Right kidney (tissue), 1 donor: ENCODE measurements at regions not wholly inside any gene's neighbourhood (a gene's known extent, or its start where the extent isn't known, plus 50 kb on each side); places are given as distances from the start of the nearest gene placed in this dataset.
"Not testable (repeated sequence)": the region's sequence is repeated elsewhere in the genome, so short reads cannot be mapped to it uniquely, and the experiment has no call there.

Experiments used
- DNase-seq: peaks from one replicate; pipeline ENCODE4 v3.0.0-alpha.2; 2016

GRCh38 chr3:74273091-74273490, 341.4 kb downstream of the CNTN3 start:
- no peak for DNase-seq

DNA sequence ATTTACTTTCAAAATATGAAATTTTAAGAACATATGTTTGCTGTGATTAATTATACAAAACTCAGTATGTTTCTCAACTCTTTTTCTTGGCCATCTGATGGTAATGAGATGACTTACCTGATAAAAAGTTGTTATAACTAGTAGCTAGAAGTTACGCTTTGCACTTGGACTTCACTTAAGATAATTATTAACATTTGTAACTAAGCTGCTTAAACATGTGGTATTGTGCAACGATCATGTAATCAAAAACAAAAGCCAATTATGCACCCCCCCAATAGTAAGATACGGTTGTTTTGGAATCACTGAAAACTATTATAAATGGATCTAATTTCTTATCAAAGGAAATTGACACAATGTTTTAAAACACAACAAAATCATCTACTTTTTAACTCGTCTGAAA, 342.9 kb downstream of the CNTN3 start:
- DNase-seq, result no peak

DNA sequence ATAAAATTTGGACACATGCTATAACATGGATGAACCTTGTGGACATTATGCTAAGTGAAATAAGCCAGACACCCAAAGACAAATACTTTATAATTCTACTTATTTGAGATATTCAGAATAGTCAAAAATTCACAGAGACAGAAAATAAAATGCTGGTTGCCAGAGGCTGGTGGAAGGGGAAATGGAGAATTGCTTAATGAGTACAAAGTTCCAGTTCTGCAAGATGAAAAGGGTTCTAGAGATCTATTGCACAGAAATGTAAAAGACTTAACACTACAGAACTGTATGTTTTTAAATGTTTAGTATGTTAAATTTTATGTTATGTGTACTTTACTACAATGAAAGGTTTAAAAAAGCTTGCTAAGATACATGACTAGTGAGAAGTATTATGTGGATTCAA, 344.8 kb downstream of the CNTN3 start:
- no peak for DNase-seq

DNA sequence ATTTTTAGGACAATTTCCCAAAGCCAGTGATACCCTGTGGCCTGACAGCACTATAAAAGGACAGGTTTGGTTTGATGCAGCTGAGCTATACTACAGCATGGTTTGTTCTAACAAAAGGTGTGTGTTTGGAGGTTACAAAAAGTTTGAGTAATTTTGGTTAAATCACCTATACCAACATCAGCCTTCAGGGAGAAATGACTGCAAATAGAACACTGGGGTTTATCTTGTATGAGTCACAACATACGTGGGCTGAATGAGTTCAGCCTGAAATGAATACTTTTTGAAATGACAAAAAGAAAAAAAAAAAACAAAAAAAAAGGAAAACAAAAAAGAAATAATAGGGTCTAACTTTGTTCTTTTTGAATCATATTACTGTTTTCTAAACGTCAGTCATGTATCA, 345.7 kb downstream of the CNTN3 start:
- no peak for DNase-seq

GRCh38 chr3:74267588-74268184, 346.8 kb downstream of the CNTN3 start:
- DNase-seq, result peak; percentile 10

DNA sequence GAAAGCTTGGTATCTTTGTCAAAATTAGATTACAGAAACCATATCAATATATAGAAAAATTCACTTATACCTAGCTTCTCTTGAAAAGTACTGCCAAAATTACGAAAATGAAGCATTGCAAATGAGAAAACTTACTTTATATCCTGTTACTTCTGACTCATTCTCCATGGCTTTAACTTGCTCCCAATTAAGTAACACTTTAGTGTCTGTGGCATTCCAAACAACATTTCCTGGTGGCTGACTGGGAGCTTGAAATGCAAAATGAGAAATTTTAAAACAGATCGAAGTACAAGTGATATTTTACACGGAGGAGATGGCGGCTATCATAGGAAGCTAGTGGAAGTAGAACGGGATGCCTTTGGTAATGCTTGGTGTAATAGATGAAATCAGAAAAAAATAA, 347.3 kb downstream of the CNTN3 start:
- DNase-seq, result no peak

- no peak for DNase-seq
These were observed 349.4 kb downstream of the CNTN3 start for GRCh38 chr3:74265069-74265468.

DNA sequence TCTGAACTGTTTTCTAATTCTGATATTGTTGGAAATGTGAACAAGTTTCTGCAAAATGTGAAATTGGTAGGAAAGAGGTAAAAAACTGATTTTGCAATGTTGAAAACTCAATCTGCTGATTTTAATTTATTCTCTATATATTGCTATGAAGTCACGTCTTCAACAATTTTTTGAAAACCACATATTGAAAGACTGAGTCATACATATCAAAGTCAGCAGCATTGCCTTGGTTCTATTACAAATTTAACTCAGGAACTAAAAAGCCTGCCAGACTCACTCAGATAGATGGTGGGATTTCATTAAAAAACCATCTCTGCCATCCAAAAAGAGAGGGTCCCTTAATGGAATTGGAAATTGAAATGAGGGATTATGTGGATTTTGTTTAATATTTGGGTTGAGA, 351.4 kb downstream of the CNTN3 start:
- no peak for DNase-seq

- DNase-seq, result no peak
These were observed 381.4 kb downstream of the CNTN3 start for GRCh38 chr3:74233091-74233490.

- no peak for DNase-seq
These were observed 397.0 kb downstream of the CNTN3 start for GRCh38 chr3:74217467-74217866.

DNA sequence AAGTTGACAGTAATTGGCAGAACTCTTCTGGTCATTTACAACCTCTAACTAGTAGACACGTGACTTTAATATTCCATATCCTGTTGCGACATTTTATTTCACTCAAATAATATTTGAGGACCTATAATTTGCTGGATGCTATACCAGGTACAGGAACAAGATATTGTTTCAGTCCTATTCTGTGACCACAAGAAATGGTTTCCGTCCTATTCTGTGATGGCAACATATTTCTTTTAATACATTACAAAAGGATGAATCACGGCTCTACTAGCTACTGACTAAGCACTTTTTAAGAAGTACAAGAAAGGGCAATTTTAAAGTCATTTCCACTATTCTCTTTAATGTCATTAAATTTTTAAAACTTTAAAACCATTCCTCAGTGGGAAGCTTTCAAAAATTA, 400.2 kb downstream of the CNTN3 start:
- DNase-seq, result no peak

DNA sequence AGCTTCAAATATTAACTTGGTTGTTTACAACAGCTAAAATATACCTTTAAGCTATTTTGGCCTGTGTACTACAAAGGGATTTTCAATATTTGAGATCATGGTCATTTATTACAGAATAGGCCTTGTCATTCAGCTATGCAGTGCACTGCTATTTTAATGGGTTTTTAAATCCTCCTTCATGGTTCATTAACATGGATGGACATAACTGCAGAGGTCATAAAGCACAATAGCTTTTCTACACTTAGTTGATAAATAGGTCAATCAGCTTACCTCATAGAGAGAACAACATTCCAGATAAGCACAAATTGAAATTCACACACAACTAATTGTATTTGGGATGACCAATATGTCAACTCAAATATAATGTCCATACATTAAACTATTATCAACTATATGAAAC, 403.7 kb downstream of the CNTN3 start:
- no peak for DNase-seq

DNA sequence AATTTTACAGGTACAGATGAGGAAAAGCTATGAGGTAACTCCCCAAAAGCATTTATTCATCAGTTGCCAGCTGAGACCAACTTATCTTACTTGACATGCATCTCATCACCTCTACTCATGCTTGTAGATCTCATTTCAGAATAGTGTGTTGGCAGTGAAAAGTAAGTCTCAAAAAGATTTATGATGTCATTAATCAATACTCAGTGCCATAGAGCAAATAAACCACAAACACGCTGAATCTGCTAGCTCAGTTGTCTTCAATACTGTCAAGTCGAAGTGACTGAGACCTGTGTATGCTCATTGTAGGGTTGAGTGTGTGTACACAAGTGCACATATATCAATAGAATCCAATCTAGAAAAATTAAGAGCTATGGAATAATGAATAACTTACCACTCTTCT, 413.5 kb downstream of the CNTN3 start:
- DNase-seq, result no peak

DNA sequence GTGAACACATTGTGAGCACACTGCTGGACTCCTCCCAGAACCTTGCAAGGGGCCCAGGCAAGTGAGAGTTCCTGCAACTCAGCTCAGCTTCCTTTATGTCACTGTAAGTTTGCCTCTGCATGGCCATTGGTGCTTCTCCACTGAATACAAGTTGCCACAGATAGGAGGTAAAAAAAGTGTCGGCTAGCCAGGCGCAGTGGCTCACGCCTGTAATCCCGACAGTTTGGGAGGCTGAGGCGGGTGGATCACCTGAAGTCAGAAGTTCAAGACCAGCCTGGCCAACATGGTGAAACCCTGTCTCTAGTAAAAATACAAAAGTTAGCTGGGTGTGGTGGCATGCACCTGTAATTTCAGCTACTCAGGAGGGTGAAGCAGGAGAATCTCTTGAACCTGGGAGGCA, 435.8 kb downstream of the CNTN3 start:
- not testable (repeated sequence) for DNase-seq

DNA sequence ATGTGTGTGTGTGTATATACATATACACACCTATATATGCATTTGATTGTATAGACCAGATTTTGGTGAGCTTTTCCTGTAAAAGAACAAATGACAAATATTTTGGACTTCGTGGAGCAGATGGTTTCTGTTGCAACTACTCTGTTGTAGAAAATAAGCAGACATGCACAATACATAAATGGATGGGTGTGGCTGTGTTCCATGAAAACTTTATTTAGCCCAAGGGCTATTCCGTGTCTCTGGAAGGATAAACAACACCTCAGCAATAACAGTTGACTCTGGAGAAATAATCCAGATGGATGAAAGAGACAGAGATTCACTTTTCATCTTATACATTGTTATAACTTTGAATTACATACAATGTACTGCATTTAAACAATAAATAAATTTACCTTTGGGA, 441.4 kb downstream of the CNTN3 start:
- DNase-seq, result no peak

DNA sequence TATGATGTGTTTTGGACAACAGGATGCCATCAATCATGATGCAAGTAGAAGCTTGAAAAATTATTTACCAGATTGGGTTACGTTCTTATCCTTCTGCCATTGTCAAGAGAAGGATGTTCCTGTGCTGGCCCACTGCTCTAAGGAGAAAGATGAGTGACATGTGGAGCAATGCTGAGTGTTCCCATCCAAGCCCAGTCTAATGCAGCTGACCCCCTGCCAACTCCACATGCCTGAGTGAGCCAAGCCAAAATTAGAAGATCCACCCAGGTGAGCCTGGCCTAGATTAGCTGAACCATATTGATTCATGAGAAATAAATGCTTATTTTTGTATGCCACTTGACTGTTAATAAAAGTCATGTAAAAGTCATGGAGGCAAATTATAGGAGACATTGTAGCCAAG, 446.5 kb downstream of the CNTN3 start:
- no peak for DNase-seq

DNA sequence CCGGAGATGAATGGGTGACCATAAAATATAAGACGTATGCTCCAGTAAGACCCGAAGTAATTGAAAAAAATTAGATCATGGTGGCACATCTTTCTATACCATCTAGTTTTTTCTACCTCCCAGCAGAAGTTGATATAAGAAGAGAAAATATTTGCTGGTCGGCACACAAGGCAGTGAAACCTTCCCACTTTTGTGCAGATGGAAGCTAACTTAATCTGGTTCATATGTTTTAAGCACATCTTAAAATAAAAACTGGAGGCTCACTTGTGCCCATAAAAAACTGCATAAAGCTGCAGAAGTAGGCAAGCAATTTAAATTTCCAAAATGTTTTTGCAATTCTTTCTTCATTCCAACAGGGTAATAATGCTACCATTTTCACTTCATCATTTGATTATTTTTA, 449.2 kb downstream of the CNTN3 start:
- no peak for DNase-seq

DNA sequence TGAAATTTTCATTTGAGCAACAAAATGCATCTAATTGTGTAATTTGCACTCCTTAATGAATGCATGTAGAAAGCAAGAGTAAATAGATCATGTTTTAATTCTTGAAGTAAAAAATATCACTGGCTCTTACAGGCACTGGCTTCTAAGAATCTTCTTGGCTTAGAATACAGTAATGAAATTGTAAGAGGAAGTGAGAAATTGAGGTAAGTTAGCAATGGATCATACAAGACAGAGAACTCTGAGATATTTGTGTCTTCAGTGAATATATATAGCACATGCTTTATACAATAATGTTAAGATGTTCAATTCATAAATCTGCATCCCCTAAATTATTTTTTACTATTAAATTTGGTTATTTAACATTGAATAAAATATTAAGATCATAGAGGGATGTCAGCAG, 465.0 kb downstream of the CNTN3 start:
- DNase-seq, result no peak

DNA sequence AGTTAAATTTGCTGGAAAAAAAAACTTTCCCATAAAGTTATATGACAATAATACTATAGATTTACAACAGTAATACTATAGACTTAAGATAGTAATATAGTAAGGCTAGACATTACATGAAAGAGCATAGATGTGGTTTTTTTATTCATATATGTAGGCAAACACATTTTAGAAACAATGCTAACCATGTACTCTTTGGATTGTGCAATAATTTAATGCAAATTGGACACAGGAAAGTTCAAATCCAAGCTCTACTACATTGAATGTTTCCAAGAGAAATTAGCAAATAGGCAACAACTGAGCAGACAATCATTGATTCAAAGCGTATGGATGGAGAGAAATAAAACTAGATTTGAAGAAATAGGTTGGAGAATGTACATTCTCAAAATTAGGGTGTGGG, 469.2 kb downstream of the CNTN3 start:
- DNase-seq, result no peak

GRCh38 chr3:74139648-74140047, 474.8 kb downstream of the CNTN3 start:
- no peak for DNase-seq

DNA sequence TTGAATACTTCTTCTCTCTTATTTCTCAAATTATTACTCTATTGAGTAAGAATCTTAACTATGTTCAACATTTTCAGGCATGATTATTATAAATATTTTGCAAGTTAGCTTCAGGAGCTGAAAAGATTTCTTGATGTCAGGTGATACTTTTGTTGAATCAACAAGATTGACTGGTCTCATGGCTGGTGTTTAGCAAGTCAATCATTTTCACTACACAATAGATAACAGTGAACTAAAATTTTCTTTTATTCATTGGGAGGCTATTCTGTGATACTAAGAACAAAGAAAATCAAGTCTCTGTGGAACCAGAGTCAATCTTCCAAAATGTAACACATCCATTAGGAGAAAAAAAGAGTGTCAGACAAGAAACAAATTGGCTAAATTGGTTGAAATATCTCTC, 476.7 kb downstream of the CNTN3 start:
- DNase-seq, result no peak

GRCh38 chr3:74135808-74136207, 478.7 kb downstream of the CNTN3 start:
- no peak for DNase-seq

GRCh38 chr3:74134831-74135230, 479.6 kb downstream of the CNTN3 start:
- no peak for DNase-seq

DNA sequence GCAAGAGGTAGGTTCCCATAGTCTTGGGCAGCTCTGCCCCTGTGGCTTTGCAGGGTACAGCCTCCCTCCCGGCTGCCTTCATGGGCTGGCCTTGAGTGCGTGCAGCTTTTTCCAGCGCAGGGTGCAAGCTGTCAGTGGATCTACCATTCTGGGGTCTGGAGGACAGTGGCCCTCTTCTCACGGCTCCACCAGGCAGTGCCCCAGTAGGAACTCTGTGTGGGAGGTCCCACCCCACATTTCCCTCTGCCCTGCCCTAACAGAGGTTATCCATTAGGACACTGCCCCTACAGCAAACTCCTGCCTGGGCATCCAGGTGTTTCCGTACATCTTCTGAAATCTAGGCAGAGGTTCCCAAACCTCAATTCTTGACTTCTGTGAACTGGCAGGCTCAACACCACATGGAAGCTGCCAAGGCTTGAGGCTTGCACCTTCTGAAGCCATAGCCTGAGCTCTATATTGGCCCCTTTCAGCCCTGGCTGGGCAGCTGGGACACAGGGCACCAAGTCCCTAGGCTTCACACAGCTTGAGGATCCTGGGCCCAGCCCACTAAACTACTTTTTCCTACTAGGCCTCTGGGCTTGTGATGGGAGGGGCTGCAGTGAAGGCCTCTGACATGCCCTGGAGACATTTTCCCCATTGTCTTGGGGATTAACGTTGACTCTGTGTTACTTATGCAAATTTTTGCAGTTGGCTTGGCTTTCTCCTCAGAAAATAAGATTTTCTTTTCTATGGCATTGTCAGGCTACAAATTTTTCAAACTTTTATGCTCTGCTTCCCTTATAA, 482.7 kb downstream of the CNTN3 start:
- not testable (repeated sequence) for DNase-seq

GRCh38 chr3:74129611-74130010, 484.8 kb downstream of the CNTN3 start:
- no peak for DNase-seq
